ENCODE measurements at regions not wholly inside any gene's neighbourhood (a gene's known extent, or its start where the extent isn't known, plus 50 kb on each side); places are given as distances from the start of the nearest gene placed in this dataset.

- no peak for DNase-seq (ENCODE audit: low read depth, low spot score)
Observed at GRCh38 chr9:89655990-89656657, 51.3 kb downstream of the GADD45G start.

- DNase-seq (ENCODE audit: low read depth, low spot score) = no peak
Observed at GRCh38 chr9:89657295-89657694, 52.5 kb downstream of the GADD45G start.

- no peak for DNase-seq (ENCODE audit: low read depth, low spot score)
Observed at GRCh38 chr9:89657765-89658164, 53.0 kb downstream of the GADD45G start.

- DNase-seq (ENCODE audit: low read depth, low spot score) = no peak
Observed at GRCh38 chr9:89658401-89658800, 53.6 kb downstream of the GADD45G start.

GRCh38 chr9:89658931-89659330 is 54.1 kb downstream of the GADD45G start:
- DNase-seq (ENCODE audit: low read depth, low spot score) = no peak

GRCh38 chr9:89659473-89659872 is 54.7 kb downstream of the GADD45G start:
- DNase-seq (ENCODE audit: low read depth, low spot score) = no peak

- DNase-seq (ENCODE audit: low read depth, low spot score) = no peak
Observed at GRCh38 chr9:89659891-89660685, 55.3 kb downstream of the GADD45G start.

GRCh38 chr9:89661391-89661949 is 56.7 kb downstream of the GADD45G start:
- no peak for DNase-seq (ENCODE audit: low read depth, low spot score)

GRCh38 chr9:89661956-89662717 is 57.3 kb downstream of the GADD45G start:
- DNase-seq (ENCODE audit: low read depth, low spot score) = peak; percentile 85

GRCh38 chr9:89662718-89663613 is 58.2 kb downstream of the GADD45G start:
- no peak for DNase-seq (ENCODE audit: low read depth, low spot score)

- no peak for DNase-seq (ENCODE audit: low read depth, low spot score)
Observed at GRCh38 chr9:89663614-89663970, 58.8 kb downstream of the GADD45G start.

GRCh38 chr9:89664010-89664409 is 59.2 kb downstream of the GADD45G start:
- DNase-seq (ENCODE audit: low read depth, low spot score) = no peak

GRCh38 chr9:89664896-89665329 is 60.1 kb downstream of the GADD45G start:
- no peak for DNase-seq (ENCODE audit: low read depth, low spot score)

- no peak for DNase-seq (ENCODE audit: low read depth, low spot score)
Observed at GRCh38 chr9:89666364-89666763, 61.6 kb downstream of the GADD45G start.

GRCh38 chr9:89666950-89667349 is 62.1 kb downstream of the GADD45G start:
- no peak for DNase-seq (ENCODE audit: low read depth, low spot score)

- DNase-seq (ENCODE audit: low read depth, low spot score) = no peak
Observed at GRCh38 chr9:89667726-89668125, 62.9 kb downstream of the GADD45G start.

- no peak for DNase-seq (ENCODE audit: low read depth, low spot score)
Observed at GRCh38 chr9:89668216-89668865, 63.5 kb downstream of the GADD45G start.

- no peak for DNase-seq (ENCODE audit: low read depth, low spot score)
Observed at GRCh38 chr9:89668866-89669246, 64.0 kb downstream of the GADD45G start.

GRCh38 chr9:89669361-89669842 is 64.6 kb downstream of the GADD45G start:
- DNase-seq (ENCODE audit: low read depth, low spot score) = no peak

- no peak for DNase-seq (ENCODE audit: low read depth, low spot score)
Observed at GRCh38 chr9:89670114-89670513, 65.3 kb downstream of the GADD45G start.
